ENCODE measurements at regions not wholly inside any gene's neighbourhood (a gene's known extent, or its start where the extent isn't known, plus 50 kb on each side); places are given as distances from the start of the nearest gene placed in this dataset.

DNA sequence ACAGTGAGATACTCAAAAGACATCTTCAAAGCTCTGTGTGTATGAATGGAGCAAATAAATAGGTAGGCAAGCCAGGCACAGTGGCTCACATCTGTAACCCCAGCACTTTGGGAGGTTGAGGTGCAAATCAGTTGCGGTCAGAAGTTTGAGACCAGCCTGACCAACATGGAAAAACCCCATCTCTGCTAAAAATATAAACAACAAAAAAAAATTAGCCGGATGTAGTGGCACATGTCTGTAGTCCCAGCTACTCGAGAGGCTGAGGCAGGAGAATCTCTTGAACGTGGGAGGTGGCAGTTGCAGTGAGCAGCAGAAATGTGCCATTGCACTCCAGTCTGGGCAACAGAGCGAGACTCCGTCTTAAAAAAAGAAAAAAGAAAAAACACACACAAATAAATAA is 945.1 kb upstream of the PIK3C3 start:
- TF ChIP-seq, protein P1, sequence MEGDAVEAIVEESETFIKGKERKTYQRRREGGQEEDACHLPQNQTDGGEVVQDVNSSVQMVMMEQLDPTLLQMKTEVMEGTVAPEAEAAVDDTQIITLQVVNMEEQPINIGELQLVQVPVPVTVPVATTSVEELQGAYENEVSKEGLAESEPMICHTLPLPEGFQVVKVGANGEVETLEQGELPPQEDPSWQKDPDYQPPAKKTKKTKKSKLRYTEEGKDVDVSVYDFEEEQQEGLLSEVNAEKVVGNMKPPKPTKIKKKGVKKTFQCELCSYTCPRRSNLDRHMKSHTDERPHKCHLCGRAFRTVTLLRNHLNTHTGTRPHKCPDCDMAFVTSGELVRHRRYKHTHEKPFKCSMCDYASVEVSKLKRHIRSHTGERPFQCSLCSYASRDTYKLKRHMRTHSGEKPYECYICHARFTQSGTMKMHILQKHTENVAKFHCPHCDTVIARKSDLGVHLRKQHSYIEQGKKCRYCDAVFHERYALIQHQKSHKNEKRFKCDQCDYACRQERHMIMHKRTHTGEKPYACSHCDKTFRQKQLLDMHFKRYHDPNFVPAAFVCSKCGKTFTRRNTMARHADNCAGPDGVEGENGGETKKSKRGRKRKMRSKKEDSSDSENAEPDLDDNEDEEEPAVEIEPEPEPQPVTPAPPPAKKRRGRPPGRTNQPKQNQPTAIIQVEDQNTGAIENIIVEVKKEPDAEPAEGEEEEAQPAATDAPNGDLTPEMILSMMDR (conservative IDR thresholded peaks at IDR 0.05; ENCODE audit: low read depth in 2 of 2) = no peak
- no peak for TF ChIP-seq EZH2phosphoT487 (IDR thresholded peaks at IDR 0.05; ENCODE audit: unreplicated experiment)
- TF ChIP-seq POLR2AphosphoS5 (IDR thresholded peaks at IDR 0.05; ENCODE audit: low read depth) = no peak
- no peak for TF ChIP-seq EZH2 (IDR thresholded peaks at IDR 0.05; ENCODE audit: low read depth, unreplicated experiment)
- no peak for TF ChIP-seq CREB1 (CRISPR knock-in tag; IDR thresholded peaks at IDR 0.05; ENCODE audit: low read depth)
- TF ChIP-seq, protein P2, sequence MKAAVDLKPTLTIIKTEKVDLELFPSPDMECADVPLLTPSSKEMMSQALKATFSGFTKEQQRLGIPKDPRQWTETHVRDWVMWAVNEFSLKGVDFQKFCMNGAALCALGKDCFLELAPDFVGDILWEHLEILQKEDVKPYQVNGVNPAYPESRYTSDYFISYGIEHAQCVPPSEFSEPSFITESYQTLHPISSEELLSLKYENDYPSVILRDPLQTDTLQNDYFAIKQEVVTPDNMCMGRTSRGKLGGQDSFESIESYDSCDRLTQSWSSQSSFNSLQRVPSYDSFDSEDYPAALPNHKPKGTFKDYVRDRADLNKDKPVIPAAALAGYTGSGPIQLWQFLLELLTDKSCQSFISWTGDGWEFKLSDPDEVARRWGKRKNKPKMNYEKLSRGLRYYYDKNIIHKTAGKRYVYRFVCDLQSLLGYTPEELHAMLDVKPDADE (IDR thresholded peaks at IDR 0.05) = no peak
- TF ChIP-seq, protein P3, sequence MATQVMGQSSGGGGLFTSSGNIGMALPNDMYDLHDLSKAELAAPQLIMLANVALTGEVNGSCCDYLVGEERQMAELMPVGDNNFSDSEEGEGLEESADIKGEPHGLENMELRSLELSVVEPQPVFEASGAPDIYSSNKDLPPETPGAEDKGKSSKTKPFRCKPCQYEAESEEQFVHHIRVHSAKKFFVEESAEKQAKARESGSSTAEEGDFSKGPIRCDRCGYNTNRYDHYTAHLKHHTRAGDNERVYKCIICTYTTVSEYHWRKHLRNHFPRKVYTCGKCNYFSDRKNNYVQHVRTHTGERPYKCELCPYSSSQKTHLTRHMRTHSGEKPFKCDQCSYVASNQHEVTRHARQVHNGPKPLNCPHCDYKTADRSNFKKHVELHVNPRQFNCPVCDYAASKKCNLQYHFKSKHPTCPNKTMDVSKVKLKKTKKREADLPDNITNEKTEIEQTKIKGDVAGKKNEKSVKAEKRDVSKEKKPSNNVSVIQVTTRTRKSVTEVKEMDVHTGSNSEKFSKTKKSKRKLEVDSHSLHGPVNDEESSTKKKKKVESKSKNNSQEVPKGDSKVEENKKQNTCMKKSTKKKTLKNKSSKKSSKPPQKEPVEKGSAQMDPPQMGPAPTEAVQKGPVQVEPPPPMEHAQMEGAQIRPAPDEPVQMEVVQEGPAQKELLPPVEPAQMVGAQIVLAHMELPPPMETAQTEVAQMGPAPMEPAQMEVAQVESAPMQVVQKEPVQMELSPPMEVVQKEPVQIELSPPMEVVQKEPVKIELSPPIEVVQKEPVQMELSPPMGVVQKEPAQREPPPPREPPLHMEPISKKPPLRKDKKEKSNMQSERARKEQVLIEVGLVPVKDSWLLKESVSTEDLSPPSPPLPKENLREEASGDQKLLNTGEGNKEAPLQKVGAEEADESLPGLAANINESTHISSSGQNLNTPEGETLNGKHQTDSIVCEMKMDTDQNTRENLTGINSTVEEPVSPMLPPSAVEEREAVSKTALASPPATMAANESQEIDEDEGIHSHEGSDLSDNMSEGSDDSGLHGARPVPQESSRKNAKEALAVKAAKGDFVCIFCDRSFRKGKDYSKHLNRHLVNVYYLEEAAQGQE (IDR thresholded peaks at IDR 0.05; ENCODE audit: unreplicated experiment) = no peak
- TF ChIP-seq ZNF331 (CRISPR knock-in tag; IDR thresholded peaks at IDR 0.05; ENCODE audit: low read depth) = no peak
- no peak for TF ChIP-seq NANOG (IDR thresholded peaks at IDR 0.05; ENCODE audit: borderline replicate concordance)
- no peak for TF ChIP-seq ZNF114 (CRISPR knock-in tag; IDR thresholded peaks at IDR 0.05)
- TF ChIP-seq JUNB (IDR thresholded peaks at IDR 0.05; ENCODE audit: unreplicated experiment) = no peak
- no peak for TF ChIP-seq STAT1 (IDR thresholded peaks at IDR 0.05; ENCODE audit: unreplicated experiment)

All from GM23338 (cell line).